ENCODE measurements at regions not wholly inside any gene's neighbourhood (a gene's known extent, or its start where the extent isn't known, plus 50 kb on each side); places are given as distances from the start of the nearest gene placed in this dataset.

DNA sequence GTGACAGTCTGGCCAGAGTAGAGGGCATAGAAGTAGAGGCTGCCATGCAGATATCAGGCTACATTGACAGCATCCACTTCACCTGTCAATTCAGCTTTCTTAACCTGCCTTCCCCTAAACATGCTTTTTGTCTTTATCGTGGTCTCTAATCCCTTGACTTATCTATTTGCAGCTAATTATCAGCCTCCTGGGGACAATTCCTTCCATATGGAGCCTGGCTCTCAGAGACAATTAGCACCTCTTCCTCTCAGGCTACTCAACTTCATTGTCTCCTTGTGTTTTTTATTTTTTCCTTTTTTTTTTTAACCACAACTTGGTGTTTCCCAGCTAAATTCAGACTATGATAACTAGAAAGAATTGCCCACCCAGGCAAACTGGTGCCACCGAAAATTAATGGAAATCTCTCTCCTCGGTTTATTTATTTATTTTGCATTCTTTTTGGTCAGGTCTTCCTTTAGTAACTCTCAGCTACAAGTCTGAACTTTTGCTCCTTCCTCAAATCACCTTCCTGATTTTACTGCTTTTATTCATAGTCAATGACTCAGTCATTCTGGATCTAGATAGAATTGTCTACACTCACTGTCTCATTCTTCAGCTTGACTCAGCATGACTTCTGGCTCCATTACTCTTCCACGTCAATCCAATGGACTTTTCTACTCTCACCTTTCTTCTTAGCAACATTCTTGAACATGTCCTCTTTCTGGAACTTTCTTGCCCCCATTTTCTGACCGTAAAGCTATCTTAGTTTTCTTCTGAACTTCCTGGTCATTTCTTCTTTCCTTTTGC, 63.0 kb upstream of the BASP1 start:
- intact Hi-C loops (cut with DNase I) = no loop called here
- DNase-seq (ENCODE audit: low spot score) = no peak

GRCh38 chr5:17156463-17156862, 61.0 kb upstream of the BASP1 start:
- intact Hi-C loops (cut with DNase I) = no loop called here
- no peak for DNase-seq (ENCODE audit: low spot score)

- DNase-seq (ENCODE audit: low spot score) = no peak
- intact Hi-C loops (cut with DNase I) = no loop called here
These were observed 60.1 kb upstream of the BASP1 start for GRCh38 chr5:17157294-17157693.

GRCh38 chr5:17157916-17158529, 59.4 kb upstream of the BASP1 start:
- no peak for DNase-seq (ENCODE audit: low spot score)
- intact Hi-C loops (cut with DNase I) = no loop called here

DNA sequence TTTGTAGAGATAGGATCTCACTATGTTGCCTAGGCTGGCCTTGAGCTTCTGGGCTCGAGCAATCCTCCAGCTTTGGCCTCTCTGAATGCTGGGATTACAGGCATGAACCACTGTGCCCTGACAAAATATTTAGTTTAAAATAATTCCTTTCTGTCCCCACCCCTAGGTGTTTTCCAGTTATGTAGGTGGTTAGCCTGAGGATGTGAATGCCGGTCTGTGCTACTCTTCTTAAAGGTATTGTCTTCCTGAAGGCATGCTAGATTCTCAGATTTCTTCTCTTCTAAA, 56.7 kb upstream of the BASP1 start:
- intact Hi-C loops (cut with DNase I) = no loop called here
- DNase-seq (ENCODE audit: low spot score) = no peak

DNA sequence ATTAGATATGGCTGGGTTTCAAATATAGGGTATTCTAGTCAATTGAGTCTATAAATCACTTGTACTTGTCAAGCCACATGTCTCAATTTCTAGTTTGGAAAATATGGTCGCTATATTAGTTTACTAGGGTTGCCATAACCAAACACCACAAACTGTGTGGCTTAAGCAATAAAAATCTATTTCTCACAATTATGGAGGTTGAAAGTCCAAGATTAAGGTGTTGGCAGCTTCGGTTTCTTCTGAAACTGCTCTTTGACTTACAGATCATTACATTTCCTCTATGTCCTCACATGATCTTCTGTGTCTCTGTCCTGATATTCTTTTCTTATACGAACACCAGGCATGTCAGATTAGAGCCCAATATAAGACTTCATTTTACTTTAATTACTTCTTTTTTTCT, 55.8 kb upstream of the BASP1 start:
- intact Hi-C loops (cut with DNase I) = no loop called here
- no peak for DNase-seq (ENCODE audit: low spot score)

- DNase-seq (ENCODE audit: low spot score) = no peak
- intact Hi-C loops (cut with DNase I) = no loop called here
These were observed 54.2 kb upstream of the BASP1 start for GRCh38 chr5:17163221-17163620.

DNA sequence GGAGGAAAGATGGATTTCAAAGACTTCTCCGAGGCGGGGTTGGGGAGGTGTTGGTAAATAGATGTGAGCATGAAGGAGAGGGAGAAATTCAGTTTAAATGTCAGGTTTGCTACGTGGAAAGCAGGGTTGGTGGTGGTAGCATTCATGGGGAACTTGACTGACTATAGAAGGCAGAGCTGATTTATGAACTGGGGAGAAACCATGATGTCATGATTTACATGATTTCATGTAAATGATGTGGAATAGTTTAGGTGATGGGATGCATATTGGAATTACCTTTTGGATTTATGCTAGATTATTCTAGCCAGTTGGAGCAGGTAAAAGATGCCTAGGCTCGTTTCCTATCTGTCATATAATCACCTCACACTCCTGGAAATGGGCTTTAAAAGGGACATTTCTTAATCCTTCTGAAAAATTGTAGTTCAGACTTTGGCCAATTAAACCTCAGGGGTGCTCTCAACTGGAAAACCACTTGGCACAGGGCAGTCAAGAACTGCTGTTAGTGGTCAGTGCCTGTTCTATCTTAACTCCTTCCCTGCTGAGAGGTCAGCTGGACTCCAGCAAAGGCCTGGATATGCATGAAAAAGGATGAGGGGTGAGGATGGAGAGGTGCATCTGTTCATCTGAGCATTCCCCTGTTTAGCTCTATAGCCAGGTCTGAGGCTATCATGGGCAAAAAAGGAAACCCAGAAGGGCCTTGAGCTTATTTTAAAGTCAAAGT, 50.1 kb upstream of the BASP1 start:
- intact Hi-C loops (cut with DNase I) = no loop called here
- DNase-seq (ENCODE audit: low spot score) = no peak

Measured in cardiac septum (tissue), 1 donor.